Mucosa of gallbladder (tissue), 1 donor: ENCODE measurements at regions not wholly inside any gene's neighbourhood (a gene's known extent, or its start where the extent isn't known, plus 50 kb on each side); places are given as distances from the start of the nearest gene placed in this dataset.

Experiments used
- DNase-seq: peaks from one replicate; pipeline ENCODE4 v3.0.0-alpha.2; 2020; ENCODE audit warnings: low spot score
- donor health status: DM: no; HTN: no; CAD: no.

DNA sequence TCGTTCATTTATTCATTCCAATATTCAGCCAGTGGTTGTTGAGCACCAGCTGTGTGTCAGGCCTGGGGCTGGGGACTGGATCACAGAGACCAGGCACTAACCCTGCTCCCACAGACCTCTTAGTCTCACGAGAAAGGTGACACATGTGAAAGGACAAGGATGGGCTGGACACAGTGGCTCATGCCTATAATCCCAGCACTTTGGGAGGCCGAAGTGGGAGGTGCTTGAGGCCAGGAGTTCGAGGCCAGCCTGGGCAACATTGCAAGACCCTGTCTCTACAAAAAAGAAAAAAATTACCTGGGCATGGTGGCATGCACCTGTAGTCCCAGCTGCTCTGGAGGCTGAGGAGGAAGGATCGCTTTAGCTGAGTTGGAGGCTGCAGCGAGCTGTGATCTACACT lies 105.9 kb upstream of the SDK1 start:
- no peak for DNase-seq

DNA sequence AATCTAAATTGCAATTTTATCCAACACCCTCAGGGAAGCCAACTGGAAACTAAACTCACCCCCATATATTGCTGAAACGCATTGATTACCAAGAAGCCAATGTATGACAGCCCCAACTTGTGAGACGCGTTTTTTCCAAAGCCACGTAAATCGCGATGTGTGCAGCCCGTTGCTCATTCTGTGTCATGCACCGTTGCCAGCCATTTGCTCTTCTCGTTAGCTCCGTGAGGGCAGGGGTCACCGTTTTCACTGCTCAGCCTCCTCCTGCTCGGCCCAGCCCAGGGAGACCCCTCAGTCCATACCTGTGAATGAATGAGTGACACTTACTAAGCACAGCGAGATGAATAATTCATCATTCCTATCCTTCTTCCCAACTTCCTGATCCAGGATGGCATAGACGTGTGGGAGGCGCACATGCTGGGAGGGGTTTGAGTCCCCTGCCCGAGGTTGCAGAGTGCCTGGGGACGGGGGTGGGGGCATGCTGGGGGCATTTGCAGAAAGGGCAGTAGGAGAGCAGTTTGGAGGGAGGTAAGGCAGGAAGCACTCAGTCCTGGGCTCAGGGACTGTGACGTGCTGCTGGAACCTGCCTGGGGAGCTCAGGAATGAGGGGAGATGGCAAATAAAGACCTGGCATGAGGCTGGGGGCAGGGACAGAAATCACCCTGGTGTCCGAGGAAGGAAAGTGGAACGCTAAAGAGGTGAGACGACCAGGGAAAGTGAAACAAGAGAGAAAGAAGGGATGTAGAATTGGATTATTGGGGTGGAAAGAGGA lies 104.2 kb upstream of the SDK1 start:
- no peak for DNase-seq

DNA sequence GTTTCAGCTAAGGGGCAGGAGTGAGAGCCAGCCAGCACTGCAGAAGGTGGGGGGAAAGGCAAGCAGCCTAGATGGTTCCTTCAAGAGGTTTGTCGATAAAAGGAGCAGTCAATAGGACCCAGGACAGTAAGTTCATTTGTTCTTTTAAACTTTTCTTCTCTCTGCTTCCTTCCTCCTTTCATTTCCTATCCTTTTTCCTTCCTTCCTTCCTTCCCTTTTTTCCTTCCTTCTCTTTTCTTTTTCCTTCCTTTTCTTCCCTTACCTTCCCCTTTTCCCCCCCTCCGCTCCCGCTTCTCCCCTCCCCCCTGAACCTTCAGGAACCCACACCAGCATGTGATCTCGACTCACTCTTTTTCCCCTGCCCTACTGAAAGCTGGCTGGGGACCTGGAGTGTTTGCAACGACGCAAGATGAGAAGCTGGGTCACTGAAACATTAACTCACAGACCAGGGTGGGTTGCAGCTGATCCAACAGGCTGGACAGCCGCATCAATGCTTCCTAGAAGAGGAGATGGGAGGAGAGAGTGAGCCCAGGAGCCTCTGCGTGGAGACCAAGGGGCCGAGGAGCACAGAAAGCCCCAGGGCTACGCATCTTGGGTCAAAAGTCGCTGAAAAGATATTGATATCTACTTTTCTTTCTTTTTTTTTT lies 103.4 kb upstream of the SDK1 start:
- peak; percentile 26 for DNase-seq

DNA sequence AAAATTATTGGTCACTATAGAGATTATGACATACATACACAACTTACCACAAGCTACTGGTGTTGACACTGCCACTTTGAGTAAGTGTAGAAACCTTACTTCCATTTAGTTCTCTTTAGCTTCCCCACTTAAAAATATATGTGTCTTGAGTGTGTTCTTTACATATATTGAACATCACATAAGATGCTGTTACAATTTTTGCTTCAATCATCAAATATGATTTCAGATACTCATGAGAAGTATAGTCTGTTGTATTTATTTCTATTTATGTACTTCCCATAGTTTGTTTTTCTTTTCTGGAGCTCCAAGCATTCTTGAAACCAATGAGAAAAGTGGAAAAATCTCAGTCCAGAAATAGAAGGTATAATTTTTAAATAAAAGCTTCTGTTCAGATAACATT lies 102.7 kb upstream of the SDK1 start:
- no peak for DNase-seq

DNA sequence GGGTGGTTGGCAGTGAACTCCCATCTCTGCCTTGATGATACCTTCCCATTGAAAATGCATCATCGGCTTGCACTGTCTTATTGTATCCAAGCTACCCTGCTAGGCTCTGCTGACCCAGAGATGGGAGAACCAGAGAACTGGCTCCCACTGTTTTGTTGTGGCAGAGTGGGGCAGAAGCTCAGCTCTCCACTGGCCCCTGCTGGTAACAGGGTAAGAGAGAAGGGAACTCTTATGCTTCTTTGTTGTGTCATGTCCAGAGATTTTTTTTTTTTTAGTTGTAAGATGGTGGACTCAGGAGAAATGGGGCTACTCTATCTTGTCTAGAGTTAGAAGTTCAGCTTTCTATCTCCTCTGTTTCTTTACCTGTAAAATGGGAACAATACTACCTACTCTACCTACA lies 100.5 kb upstream of the SDK1 start:
- DNase-seq, result peak; percentile 24

DNA sequence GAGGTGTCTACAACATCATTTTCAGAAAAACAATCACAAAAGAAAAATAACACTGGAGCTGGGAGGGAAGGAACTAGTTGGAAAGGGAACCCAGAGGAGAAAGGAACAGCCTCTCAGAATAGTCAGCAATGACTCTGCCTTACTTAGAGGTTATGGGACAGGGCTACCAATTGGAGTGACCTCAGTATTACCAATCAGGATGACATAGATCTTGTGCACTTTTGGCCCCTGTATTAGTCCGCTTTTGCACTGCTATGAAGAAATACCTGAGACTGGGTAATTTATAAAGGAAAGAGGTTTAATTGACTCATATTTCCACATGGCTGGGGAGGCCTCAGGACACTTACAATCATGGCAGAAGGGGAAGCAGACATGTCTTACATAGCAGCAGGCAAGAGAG lies 99.7 kb upstream of the SDK1 start:
- DNase-seq, result no peak

DNA sequence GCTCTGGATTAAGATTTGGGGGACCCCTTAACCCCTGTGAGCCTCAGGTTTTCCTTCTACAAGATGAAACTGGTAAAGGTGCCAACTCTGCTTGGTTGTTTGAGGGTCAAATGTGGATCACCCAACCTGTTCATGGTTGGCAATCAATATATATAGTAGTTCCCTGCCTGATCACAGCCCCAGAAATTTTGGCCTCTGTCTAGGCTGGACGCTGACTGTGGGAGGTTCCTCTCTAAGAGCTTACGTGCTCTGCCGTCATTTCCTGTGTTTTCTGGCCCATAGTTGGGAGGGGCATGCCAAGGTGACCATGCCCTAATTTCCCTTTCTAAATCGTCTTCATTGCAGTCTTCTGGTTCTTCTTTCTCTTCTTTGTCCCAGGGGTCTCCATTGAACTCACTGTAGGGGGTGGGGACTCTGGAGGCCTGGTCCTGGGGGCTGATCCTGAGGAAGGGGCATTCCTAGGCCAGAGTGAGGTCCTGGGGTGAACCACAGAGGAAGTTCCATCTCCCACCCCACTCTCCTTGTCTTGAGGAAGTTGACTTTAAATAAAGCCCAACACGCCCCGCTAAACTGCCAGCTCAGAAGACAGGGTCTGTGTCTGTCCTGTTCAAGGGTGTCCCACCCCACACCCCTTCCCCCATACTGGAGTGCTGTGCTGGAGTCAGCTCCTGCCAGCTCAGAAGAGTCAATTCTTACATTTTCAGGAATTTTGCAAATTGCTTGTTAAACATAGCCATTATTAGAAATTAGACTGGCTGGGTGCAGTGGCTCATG lies 98.9 kb upstream of the SDK1 start:
- DNase-seq, result no peak

DNA sequence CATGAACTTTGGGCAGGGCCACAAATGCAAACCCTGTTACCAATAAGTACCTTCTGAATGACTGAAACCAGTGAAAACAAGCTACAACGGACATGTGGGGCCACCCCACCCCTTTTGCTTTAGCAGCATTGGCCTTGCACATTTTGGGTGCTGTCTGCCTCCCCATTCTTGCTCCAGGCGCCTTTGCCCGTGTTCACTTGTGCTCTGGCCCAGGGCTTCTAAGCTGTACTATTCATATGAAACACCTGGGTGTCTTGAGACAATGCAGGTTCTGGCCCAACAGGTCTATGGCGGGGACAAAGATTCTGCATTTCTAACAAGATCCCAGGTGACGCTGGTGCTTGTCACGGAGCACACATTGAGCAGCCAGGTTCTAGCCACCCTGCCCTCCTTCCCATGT lies 96.5 kb upstream of the SDK1 start:
- DNase-seq, result no peak

DNA sequence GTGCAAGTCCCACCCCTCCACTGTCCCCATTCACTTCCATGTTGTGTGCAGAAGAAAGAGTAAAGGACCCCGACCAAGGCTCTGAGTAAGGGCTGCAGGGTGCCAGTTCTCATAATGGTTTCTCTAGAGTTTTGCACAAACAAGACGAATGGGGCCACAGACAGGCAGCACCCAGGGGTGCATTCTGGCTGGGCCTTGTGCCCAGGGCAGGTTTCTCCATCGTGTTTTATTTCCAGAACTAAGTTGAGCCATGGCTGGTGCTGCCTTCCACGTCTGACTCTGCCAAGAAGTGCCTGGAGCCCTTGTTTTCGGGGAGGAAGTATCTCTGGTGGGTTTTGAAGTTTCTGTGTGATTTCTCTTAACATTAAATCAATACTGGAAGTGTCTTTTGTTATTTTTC lies 95.0 kb upstream of the SDK1 start:
- no peak for DNase-seq

DNA sequence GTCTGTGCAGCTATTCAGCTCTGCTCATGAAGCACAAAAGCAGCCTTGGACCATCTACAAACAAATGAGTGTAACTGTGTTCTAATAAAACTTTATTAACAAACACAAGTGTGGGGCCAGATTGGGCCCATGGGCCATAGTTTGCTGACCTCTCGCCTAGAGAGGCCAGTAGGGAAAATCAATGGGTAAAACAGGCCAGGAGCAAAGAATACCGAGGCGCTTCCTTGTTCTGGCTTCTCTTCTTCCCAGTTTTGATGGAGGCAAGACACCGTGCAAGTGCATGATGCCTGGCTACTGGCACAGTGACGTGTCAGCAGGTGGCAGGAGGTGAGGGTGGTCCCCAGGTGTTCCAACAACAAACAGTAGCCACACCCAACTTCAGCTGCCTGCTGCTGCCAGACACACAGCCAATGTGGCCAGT lies 94.3 kb upstream of the SDK1 start:
- no peak for DNase-seq

DNA sequence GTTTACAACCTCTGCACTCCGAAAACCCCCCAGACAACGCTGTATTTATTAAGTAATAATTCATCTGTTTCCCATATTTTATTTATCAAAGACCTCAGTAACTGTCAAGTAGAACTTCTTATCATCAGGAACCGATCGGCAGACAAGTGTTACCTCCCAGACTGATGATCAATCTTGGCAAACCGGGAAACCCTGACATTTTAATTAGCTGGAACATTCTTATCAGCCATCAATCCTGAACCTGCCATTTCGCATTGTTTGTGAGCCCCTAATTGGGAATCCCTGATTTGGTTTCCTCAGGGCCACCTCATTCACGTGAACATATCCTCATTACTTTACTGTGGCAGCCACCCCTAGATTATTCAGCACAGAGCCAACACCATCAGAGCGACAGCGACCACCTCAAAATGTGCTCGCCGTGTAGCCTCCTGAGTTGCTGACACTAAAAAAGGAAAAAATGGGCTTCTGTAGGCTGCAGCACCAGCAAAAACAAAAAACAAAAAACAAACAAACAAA lies 93.6 kb upstream of the SDK1 start:
- DNase-seq, result no peak

DNA sequence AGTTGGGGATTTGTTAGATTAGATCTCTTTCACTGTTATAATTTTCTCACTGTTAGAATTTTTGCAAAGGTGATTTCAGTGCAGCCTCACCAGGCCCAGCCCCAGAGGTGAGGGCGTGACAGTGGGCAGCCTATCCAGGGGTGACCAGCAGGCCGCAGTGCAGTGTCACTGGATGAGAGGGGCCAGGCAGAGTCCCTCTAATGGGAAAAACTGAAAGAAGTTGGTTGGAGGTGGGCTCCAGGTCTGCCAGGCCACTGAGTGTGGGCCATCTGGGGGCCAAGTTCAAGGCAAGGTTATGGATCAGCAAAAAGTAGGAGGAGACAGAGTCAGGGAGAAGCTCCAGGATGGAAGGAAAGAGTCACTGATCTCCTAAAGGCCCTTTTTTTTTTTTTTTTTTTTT lies 90.5 kb upstream of the SDK1 start:
- DNase-seq, result no peak

DNA sequence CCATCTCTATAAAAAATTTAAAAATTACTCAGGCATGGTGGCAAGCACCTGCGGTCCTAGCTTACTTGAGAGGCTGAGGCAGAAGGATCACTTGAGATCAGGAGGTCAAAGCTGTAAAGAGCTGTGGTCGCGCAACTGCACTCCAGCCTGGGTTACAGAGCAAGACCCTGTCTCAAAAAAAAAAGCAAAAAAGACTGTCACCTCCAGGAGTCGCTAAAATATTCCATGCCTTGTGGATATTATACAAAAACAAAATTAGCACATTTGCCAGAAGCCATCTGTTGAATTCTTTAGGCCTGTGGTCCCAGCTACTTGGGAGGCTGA lies 87.0 kb upstream of the SDK1 start:
- no peak for DNase-seq

DNA sequence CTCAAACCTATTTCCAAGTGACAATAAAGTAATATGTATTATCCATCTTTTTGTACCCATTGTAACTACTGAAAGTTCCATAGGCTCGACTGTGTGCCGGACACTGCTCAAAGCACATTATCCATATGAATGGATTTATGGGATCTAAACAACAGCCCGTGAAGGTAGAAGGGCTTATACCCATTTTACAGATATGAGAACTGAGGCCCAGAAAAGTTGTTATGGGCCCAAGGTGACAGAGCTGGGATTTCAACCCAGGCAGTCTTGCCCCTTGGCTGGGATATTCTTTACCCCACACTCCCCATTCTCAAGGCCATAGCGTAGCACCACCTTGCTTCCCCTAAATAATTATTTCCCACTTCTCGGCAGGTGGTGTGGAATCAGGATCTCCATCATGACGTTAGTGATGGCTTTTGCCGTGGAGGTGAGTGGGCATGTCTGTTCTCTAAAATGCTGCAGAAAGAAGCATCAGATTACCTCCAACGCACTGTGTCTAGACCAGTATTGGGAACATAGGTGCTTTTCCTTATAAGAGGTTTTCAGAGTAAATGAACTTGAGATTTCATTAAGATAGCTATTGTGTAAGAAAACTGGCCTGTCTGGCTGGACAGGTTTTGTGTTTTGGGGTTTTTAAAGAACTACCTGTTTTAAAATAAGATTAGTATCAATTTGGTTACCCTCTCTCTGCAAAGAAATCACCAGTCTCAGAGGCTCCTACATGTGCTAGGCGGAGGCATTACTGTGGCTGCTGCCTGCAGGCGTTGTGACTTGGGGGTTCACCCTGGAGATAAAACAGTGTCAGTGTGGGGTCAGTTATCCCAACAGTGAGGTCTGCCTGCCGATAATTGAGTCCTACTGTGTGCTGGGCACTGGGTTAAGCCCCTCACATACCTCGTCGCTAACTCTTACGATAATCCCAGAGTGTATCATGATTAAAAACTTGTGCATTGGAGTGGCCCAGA lies 85.1 kb upstream of the SDK1 start:
- no peak for DNase-seq

DNA sequence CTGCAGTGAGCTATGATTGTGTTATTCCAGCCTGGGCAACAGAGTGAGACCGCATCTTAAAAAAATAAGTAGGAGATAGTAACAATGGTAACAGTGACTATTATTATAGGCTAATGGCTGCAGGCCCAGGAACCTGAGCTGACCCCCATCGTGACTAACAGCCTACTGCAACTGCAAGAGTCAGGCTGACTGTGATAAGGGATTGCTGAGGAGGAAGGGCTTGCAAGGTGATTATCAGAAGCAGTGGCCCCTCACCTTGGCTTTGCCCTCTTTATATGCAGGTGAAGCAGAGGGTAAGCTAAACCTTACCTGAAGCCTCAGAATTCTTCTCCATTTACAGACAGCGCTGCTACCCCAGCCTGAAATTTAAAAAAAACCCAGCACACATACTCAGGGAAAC lies 83.9 kb upstream of the SDK1 start:
- no peak for DNase-seq

DNA sequence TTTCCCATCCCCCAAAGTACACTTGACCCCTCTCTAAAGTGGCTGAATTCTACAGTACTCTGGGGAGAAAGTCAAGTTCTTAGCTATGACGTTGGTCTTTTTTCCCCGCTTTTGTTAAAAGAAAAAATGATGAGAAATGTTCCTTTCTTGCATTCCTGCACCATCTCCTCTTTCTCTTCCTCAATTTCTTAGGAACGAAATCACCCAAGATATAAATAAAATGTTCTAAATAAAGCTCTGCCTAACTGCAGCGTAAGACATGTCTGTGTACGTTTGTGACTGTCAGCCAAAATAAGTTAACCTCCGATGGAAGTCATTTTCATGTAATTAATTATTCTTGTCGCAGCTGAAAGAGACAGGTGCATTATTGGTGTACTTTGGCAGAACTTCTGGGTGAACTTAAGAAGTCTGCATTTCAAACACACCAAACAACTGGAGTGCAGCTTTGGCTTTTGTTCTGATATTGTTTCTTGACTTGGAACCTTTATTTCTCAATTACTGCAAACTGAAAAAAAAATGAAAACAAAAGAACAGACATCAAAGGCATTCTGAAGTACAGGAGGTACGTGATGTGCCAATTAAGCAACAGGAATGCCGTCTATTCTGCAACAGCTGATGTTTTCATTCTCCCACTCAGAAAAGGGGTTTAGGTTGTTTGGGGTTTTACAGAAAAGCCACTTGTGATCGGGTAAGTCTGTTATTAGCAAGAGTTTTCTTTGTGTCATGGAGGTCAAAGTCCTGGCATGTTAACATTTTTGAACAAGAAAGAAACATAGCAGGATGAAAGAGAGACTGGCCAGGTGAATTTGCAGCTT lies 82.4 kb upstream of the SDK1 start:
- no peak for DNase-seq

DNA sequence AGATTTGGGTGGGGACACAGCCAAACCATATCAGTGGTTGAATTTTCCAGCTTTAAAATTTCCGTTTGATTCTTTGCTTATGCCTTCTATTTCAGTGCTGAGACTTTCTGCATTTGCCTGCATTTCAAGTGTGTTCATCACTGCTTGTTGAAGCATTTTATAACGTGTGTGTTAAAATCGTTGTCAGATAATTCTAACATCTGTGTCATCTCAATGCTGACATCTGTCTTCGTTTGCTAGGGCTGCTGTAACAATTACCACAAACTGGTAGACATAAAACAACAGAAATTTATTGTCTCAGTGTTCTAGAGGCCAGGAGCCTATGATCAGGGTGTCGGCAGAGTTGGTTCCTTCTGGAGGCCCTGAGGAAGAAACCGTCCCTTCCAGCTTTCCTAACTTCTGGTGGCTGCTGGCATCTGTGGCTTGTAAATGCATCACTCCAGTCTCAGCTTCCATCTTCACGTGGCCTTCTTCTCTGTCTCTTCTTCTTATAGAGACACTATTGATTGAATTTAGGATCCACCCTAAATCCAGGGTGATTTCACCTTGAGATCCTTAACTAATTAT lies 71.1 kb upstream of the SDK1 start:
- no peak for DNase-seq

DNA sequence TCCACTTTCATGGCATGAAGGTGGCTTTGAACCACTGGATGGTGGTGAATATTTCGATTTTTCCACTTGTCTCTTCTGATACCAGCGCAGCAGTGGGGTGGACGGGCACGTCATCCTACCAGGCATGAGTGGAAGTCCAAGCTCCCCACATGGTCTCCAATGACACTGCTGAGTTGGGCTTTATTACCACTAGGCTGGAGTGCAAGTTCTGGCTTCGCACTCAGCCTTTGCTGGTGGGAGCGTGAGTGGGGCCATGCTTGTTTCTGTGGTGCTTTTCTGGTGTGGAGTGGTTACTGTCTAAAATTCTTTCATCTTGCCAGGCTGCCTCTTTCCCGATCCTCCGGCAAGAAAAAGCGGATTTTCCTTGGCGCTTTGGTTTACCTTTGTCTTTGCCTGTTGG lies 70.1 kb upstream of the SDK1 start:
- no peak for DNase-seq

DNA sequence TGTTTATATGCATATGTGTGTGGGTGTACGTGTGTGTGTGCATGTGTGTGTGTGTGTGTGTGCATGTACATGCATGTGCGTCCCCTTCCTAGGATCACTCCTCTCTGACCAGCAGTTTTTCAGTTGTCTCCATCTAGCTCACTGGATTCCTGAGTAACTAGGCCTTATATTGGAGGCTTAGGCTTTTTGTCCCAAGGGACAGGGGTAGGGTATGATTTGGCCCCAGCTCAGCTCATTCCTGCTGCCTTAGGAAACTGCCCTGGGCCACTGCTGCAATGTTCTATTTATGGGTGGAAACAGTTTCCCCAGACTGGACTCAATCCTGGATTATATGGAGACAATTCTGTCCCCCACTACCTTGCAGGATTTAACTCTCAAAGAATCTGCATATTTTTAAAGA lies 68.8 kb upstream of the SDK1 start:
- DNase-seq, result no peak

DNA sequence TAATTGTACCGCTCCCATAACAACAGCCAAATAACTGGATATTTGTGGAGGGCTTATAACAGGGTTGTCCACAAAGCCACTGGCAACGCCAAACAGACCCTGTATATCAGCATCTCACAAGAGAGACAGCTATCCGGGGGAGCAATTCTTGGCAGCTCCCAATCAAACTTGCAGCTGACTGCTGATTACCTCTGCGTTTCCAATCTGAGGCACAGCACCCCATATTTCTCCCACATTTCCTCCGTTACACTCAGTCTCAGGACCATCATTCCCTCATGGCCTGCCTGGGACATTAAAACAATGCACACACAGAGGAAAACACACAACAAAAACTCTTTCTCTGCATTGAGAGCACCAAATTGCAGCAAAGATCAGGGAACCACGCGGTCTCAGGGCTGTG lies 67.8 kb upstream of the SDK1 start:
- DNase-seq, result no peak

DNA sequence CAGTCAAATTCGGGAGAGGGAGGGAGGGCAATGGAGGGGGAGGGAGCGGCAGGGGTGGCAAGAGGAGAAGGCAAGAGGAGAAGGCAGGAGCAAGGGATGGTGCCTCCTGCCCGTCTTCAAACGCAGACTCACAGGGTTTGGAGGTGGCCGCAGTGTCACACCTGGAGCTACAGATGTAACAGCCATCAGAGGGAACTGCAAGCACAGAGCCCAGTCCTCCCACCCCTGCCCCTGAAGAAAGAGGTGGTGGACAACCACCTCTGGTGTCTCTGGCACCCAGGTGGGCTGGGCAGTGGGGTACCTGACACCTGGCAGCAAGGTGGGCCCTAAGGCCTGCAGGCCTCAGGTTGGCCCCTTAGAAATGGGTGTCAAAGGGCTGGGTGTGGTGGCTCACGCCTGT lies 67.0 kb upstream of the SDK1 start:
- DNase-seq, result no peak
